ENCODE measurements at regions not wholly inside any gene's neighbourhood (a gene's known extent, or its start where the extent isn't known, plus 50 kb on each side); places are given as distances from the start of the nearest gene placed in this dataset.

GRCh38 chr5:158164296-158165047 lies 305.5 kb upstream of the CLINT1 start:
- no peaks in the 10 kb centered on the region for H3K9me3 ChIP-seq
- H3K27me3 ChIP-seq: peaks cover 0 to 5% (median 0%) of the 10 kb centered on the region in 4 donors
- WGBS: 76% methylated on average over 4 of the region's 4 CpGs
- no peak overlapping the region for H3K27ac ChIP-seq (replicated peaks in 1 of 4)
- TF ChIP-seq CTCF (IDR thresholded peaks at IDR 0.05) (no peak), POLR2A (IDR thresholded peaks at IDR 0.05; ENCODE audit: low read depth) (no peak), POLR2AphosphoS5 (IDR thresholded peaks at IDR 0.05) (no peak), EP300 (IDR thresholded peaks at IDR 0.05) (no peak)
- DNase-seq (ENCODE audit: extremely low spot score): no peak
- intact Hi-C loops (cut with DNase I): no loop called here
- no peaks in the 10 kb centered on the region for H3K4me1 ChIP-seq
- H3K36me3 ChIP-seq: no peaks in the 10 kb centered on the region
- H3K4me3 ChIP-seq: no peak overlapping the region

- Histone ChIP-seq H3K4me1 (no peaks in the 10 kb centered on the region), H3K27me3 (peaks cover 0 to 5% (median 0%) of the 10 kb centered on the region in 4 donors), H3K27ac (replicated peaks in 1 of 4) (no peak overlapping the region), H3K4me3 (no peak overlapping the region), H3K36me3 (no peaks in the 10 kb centered on the region), H3K9me3 (no peaks in the 10 kb centered on the region)
- DNase-seq (ENCODE audit: extremely low spot score): no peak
- WGBS: 74% methylated on average over 9 of the region's 9 CpGs
- intact Hi-C loops (cut with DNase I): no loop called here
- TF ChIP-seq CTCF (IDR thresholded peaks at IDR 0.05): no peak
- no peak for TF ChIP-seq EP300 (IDR thresholded peaks at IDR 0.05)
- no peak for TF ChIP-seq POLR2AphosphoS5 (IDR thresholded peaks at IDR 0.05)
- TF ChIP-seq POLR2A (IDR thresholded peaks at IDR 0.05; ENCODE audit: low read depth): no peak
Measured at GRCh38 chr5:158163451-158164295, 304.7 kb upstream of the CLINT1 start.

- intact Hi-C loops (cut with DNase I): no loop called here
- H3K27ac ChIP-seq (replicated peaks in 1 of 4): no peak overlapping the region
- peaks cover 0 to 5% (median 0%) of the 10 kb centered on the region in 4 donors for H3K27me3 ChIP-seq
- WGBS: 90% methylated on average over 11 of the region's 11 CpGs
- no peak for DNase-seq (ENCODE audit: extremely low spot score)
- no peak overlapping the region for H3K4me3 ChIP-seq
- no peaks in the 10 kb centered on the region for H3K4me1 ChIP-seq
- H3K9me3 ChIP-seq: no peaks in the 10 kb centered on the region
- no peaks in the 10 kb centered on the region for H3K36me3 ChIP-seq
- TF ChIP-seq POLR2A (IDR thresholded peaks at IDR 0.05; ENCODE audit: low read depth) (no peak), POLR2AphosphoS5 (IDR thresholded peaks at IDR 0.05) (no peak), CTCF (IDR thresholded peaks at IDR 0.05) (no peak), EP300 (IDR thresholded peaks at IDR 0.05) (no peak)
Measured at GRCh38 chr5:158162479-158163034, 303.6 kb upstream of the CLINT1 start.

- Histone ChIP-seq H3K9me3 (no peaks in the 10 kb centered on the region), H3K4me1 (no peaks in the 10 kb centered on the region), H3K27ac (replicated peaks in 1 of 4) (no peak overlapping the region), H3K36me3 (no peaks in the 10 kb centered on the region), H3K27me3 (peaks cover 0 to 5% (median 0%) of the 10 kb centered on the region in 4 donors), H3K4me3 (no peak overlapping the region)
- TF ChIP-seq CTCF (IDR thresholded peaks at IDR 0.05): no peak
- no peak for TF ChIP-seq POLR2AphosphoS5 (IDR thresholded peaks at IDR 0.05)
- TF ChIP-seq POLR2A (IDR thresholded peaks at IDR 0.05; ENCODE audit: low read depth): no peak
- TF ChIP-seq EP300 (IDR thresholded peaks at IDR 0.05): no peak
- DNase-seq (ENCODE audit: extremely low spot score): no peak
- 79% methylated on average over 5 of the region's 5 CpGs for whole genome bisulfite sequencing
- intact Hi-C loops (cut with DNase I): no loop called here
Measured at GRCh38 chr5:158162026-158162425, 303.1 kb upstream of the CLINT1 start.

Measured in esophagus muscularis mucosa (tissue), 4 donors.